ENCODE measurements at regions not wholly inside any gene's neighbourhood (a gene's known extent, or its start where the extent isn't known, plus 50 kb on each side); places are given as distances from the start of the nearest gene placed in this dataset.

DNA sequence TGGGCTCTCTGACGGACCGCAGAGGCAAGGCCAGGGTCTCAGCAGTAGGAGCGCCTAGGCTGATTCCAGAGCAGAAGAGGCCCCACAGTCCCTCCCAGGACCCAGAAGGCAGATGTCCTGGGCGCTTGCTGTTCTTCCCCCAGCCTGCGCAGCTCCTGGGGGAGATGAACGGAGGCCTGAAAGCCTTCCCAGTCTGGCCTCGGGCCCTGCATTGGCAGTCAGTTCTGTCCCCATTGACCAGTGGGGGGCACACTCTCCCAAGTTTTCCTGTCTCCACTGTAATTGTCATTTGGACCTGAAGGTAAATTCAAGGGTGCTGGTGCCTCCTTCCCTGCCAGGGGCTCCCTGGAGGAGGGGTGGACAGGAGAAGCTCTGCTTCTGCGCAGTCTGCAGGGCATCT is 345.7 kb downstream of the CYP26B1 start:
- no peaks in the 10 kb centered on the region for H4K20me1 ChIP-seq (ENCODE audit: insufficient read depth)
- no peaks in the 10 kb centered on the region for H3K9me3 ChIP-seq (ENCODE audit: insufficient read depth, low read depth)
- H3K4me3 ChIP-seq: no peak overlapping the region
- H3K79me2 ChIP-seq (ENCODE audit: low read depth): no peaks in the 10 kb centered on the region
- H3F3A ChIP-seq (ENCODE audit: insufficient read depth, low read depth): no peaks in the 10 kb centered on the region
- TF ChIP-seq, protein P1, sequence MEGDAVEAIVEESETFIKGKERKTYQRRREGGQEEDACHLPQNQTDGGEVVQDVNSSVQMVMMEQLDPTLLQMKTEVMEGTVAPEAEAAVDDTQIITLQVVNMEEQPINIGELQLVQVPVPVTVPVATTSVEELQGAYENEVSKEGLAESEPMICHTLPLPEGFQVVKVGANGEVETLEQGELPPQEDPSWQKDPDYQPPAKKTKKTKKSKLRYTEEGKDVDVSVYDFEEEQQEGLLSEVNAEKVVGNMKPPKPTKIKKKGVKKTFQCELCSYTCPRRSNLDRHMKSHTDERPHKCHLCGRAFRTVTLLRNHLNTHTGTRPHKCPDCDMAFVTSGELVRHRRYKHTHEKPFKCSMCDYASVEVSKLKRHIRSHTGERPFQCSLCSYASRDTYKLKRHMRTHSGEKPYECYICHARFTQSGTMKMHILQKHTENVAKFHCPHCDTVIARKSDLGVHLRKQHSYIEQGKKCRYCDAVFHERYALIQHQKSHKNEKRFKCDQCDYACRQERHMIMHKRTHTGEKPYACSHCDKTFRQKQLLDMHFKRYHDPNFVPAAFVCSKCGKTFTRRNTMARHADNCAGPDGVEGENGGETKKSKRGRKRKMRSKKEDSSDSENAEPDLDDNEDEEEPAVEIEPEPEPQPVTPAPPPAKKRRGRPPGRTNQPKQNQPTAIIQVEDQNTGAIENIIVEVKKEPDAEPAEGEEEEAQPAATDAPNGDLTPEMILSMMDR (conservative IDR thresholded peaks at IDR 0.05): peak; percentile 65
- TF ChIP-seq EZH2 (IDR thresholded peaks at IDR 0.05; ENCODE audit: low read depth): no peak
- ChIA-PET CTCF (interaction anchor here (0.5 to 1.2 kb wide), 2 partner anchors 106 to 835 kb away, joined by 3 to 6 read pairs; no protein-coding TSS in a partner anchor), POLR2A (ENCODE audit: unreplicated experiment) (no interaction called here)
- peaks cover 16% of the 10 kb centered on the region for H3K27me3 ChIP-seq (ENCODE audit: insufficient read depth, low read depth)
- H3K4me2 ChIP-seq: no peak overlapping the region
- no peaks in the 10 kb centered on the region for H3K9me2 ChIP-seq (ENCODE audit: insufficient read depth)
- no peaks in the 10 kb centered on the region for H3K4me1 ChIP-seq (replicated peaks; ENCODE audit: insufficient read depth)
- H3K36me3 ChIP-seq (ENCODE audit: low read depth): no peaks in the 10 kb centered on the region
- intact Hi-C loops (cut with micrococcal nuclease; ENCODE audit: unreplicated experiment): loop anchor here (5.0 kb wide), 1 partner anchor 350 kb away; no protein-coding TSS in a partner anchor
- H2AFZ ChIP-seq: no peak overlapping the region
- H3K27ac ChIP-seq: no peak overlapping the region
- DNase-seq: peak in 1 of 2 experiments; percentile 25
- no TSS peak for BruUV-seq (replicated peaks)

DNA sequence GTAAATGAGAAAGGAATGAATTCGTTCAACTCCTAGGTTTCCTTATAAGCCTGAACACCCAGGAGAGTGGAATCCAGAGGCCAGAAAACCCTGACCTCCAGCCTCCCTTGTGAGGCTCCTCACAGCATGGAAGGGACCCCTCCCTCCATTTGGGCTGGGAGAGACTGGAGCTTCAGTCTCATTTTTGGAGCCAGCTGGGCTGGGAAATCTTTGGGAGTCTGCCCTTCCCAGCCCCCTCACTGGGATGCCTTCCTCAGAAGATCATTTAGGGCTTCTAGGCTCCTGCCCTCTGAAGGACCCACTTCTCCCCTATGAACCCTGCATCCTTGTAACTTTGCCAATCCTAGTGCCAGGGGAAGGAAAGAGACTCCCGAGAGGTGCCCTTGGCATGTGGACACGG is 346.1 kb downstream of the CYP26B1 start:
- no peak overlapping the region for H3K4me2 ChIP-seq
- H3K36me3 ChIP-seq (ENCODE audit: low read depth): no peaks in the 10 kb centered on the region
- intact Hi-C loops (cut with micrococcal nuclease; ENCODE audit: unreplicated experiment): loop anchor here (5.0 kb wide), 1 partner anchor 351 kb away; no protein-coding TSS in a partner anchor
- no peak overlapping the region for H3K27ac ChIP-seq
- H4K20me1 ChIP-seq (ENCODE audit: insufficient read depth): no peaks in the 10 kb centered on the region
- H3K4me3 ChIP-seq: no peak overlapping the region
- H3K4me1 ChIP-seq (replicated peaks; ENCODE audit: insufficient read depth): peaks cover 3% of the 10 kb centered on the region
- peaks cover 12% of the 10 kb centered on the region for H3K27me3 ChIP-seq (ENCODE audit: insufficient read depth, low read depth)
- BruUV-seq (replicated peaks): no TSS peak
- no peaks in the 10 kb centered on the region for H3K79me2 ChIP-seq (ENCODE audit: low read depth)
- TF ChIP-seq EZH2 (IDR thresholded peaks at IDR 0.05; ENCODE audit: low read depth): no peak
- TF ChIP-seq, protein P1 (conservative IDR thresholded peaks at IDR 0.05): no peak
- CTCF ChIA-PET: interaction anchor here (0.5 to 1.2 kb wide), 2 partner anchors 105 to 835 kb away, joined by 3 to 6 read pairs; no protein-coding TSS in a partner anchor
- H3F3A ChIP-seq (ENCODE audit: insufficient read depth, low read depth): peaks cover 2% of the 10 kb centered on the region; the same call in 1 of the 2 replicates
- H3K9me3 ChIP-seq (ENCODE audit: insufficient read depth, low read depth): no peaks in the 10 kb centered on the region
- POLR2A ChIA-PET (ENCODE audit: unreplicated experiment): no interaction called here
- no peak overlapping the region for H2AFZ ChIP-seq
- DNase-seq: no peak
- H3K9me2 ChIP-seq (ENCODE audit: insufficient read depth): no peaks in the 10 kb centered on the region

GRCh38 chr2:71800851-71801250 is 346.8 kb downstream of the CYP26B1 start:
- intact Hi-C loops (cut with micrococcal nuclease; ENCODE audit: unreplicated experiment): loop anchor here (5.0 kb wide), 1 partner anchor 351 kb away; no protein-coding TSS in a partner anchor
- Histone ChIP-seq H3K79me2 (ENCODE audit: low read depth) (no peaks in the 10 kb centered on the region), H3K4me3 (no peak overlapping the region), H4K20me1 (ENCODE audit: insufficient read depth) (no peaks in the 10 kb centered on the region), H2AFZ (no peak overlapping the region), H3K4me1 (replicated peaks; ENCODE audit: insufficient read depth) (peaks cover 10% of the 10 kb centered on the region), H3K36me3 (ENCODE audit: low read depth) (no peaks in the 10 kb centered on the region), H3F3A (ENCODE audit: insufficient read depth, low read depth) (peaks cover 9% of the 10 kb centered on the region), H3K27me3 (ENCODE audit: insufficient read depth, low read depth) (peaks cover 5% of the 10 kb centered on the region; the same call in 1 of the 2 replicates), H3K27ac (no peak overlapping the region), H3K4me2 (no peak overlapping the region), H3K9me3 (ENCODE audit: insufficient read depth, low read depth) (no peaks in the 10 kb centered on the region), H3K9me2 (ENCODE audit: insufficient read depth) (no peaks in the 10 kb centered on the region)
- no peak for DNase-seq
- TF ChIP-seq, protein P1 (conservative IDR thresholded peaks at IDR 0.05): no peak
- TF ChIP-seq EZH2 (IDR thresholded peaks at IDR 0.05; ENCODE audit: low read depth): no peak
- POLR2A ChIA-PET (ENCODE audit: unreplicated experiment): no interaction called here
- CTCF ChIA-PET: interaction anchor here (1.2 kb wide), 1 partner anchor 105 kb away, joined by 3 read pairs; no protein-coding TSS in a partner anchor
- no TSS peak for BruUV-seq (replicated peaks)

Data from PC-9 (cell line).